ENCODE measurements at regions not wholly inside any gene's neighbourhood (a gene's known extent, or its start where the extent isn't known, plus 50 kb on each side); places are given as distances from the start of the nearest gene placed in this dataset.

- TF ChIP-seq, protein P1, sequence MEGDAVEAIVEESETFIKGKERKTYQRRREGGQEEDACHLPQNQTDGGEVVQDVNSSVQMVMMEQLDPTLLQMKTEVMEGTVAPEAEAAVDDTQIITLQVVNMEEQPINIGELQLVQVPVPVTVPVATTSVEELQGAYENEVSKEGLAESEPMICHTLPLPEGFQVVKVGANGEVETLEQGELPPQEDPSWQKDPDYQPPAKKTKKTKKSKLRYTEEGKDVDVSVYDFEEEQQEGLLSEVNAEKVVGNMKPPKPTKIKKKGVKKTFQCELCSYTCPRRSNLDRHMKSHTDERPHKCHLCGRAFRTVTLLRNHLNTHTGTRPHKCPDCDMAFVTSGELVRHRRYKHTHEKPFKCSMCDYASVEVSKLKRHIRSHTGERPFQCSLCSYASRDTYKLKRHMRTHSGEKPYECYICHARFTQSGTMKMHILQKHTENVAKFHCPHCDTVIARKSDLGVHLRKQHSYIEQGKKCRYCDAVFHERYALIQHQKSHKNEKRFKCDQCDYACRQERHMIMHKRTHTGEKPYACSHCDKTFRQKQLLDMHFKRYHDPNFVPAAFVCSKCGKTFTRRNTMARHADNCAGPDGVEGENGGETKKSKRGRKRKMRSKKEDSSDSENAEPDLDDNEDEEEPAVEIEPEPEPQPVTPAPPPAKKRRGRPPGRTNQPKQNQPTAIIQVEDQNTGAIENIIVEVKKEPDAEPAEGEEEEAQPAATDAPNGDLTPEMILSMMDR (conservative IDR thresholded peaks at IDR 0.05), result no peak
- TF ChIP-seq EZH2 (IDR thresholded peaks at IDR 0.05; ENCODE audit: low read depth), result no peak
Observed at GRCh38 chrX:140933874-140934655, 68.3 kb upstream of the SPANXB1 start.

Measured in PC-9 (cell line).